ENCODE measurements at regions not wholly inside any gene's neighbourhood (a gene's known extent, or its start where the extent isn't known, plus 50 kb on each side); places are given as distances from the start of the nearest gene placed in this dataset.
"Not testable (repeated sequence)": the region's sequence is repeated elsewhere in the genome, so short reads cannot be mapped to it uniquely, and the experiment has no call there.

GRCh38 chr10:108352771-108353170, 1188.3 kb upstream of the SORCS1 start:
- DNase-seq (ENCODE audit: low read depth) = no peak

GRCh38 chr10:108348215-108348614, 1183.7 kb upstream of the SORCS1 start:
- no peak for DNase-seq (ENCODE audit: low read depth)

- DNase-seq (ENCODE audit: low read depth) = no peak
These were observed 1181.6 kb upstream of the SORCS1 start for GRCh38 chr10:108346066-108346465.

- no peak for DNase-seq (ENCODE audit: low read depth)
These were observed 1173.6 kb upstream of the SORCS1 start for GRCh38 chr10:108338146-108338545.

- DNase-seq (ENCODE audit: low read depth) = no peak
These were observed 1172.3 kb upstream of the SORCS1 start for GRCh38 chr10:108336836-108337235.

- no peak for DNase-seq (ENCODE audit: low read depth)
These were observed 1163.2 kb upstream of the SORCS1 start for GRCh38 chr10:108327706-108328105.

DNA sequence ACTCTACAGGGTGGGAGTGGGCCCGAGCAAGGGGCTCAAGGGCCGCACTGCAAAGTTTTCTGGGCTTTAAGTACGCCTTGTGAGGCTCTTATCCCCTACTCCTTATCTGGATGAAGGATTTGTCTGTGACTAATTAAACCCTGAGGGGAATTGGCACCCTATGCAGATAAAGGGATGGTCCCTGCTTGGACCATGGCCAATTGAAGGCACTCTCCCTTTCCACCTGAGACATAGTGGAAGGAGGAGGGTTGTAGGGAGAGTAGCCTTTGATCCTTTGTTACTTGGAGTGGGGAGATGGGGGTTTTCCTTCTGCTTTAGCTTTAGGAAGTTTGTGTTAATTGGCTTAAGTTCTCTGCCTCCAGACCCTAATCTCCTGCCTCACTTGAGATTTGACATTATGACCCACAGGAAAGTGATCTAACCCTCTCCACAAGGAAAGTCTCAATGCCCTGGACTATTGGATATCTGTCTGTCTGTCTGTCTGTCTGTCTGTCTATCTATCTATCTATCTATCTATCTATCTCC, 1158.8 kb upstream of the SORCS1 start:
- DNase-seq (ENCODE audit: low read depth) = no peak

DNA sequence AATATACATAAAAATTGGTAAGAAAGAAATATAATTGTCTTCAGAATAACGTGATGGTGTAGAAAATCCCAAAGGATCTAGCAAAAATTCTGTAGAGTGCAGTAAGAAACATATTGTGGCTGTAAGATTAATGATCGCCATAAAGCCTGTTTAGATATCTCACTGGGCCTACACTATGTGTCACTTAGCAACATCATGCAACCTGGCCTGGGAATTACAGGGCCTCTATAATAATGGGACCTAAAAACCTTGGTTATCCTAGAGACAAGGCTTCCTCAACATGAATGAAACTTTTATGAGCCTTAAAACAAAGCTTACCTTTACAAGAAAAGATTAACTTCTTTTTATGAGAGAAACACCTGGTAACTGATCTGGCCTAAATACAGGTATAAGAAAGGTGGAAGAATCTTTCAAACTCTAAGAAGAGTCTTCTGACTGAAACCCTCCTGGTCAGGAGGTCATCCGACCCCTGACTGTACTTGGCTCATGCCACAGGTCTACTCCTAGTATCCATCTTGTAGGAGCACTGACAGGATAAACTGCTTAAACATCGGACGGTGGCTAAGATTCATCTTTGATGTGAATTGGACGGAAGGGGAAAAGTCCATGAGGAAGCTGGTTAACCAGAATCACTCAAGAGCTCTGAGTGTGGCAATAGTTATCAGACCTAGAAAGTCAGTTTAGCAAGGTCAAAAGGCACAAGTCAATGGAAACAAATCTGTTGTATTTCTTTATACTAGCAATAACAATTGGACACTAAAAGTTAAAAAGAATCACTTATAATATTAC, 1155.1 kb upstream of the SORCS1 start:
- DNase-seq (ENCODE audit: low read depth) = no peak

- DNase-seq (ENCODE audit: low read depth) = not testable (repeated sequence)
These were observed 1151.1 kb upstream of the SORCS1 start for GRCh38 chr10:108315636-108316035.

GRCh38 chr10:108307925-108308312, 1143.4 kb upstream of the SORCS1 start:
- no peak for DNase-seq (ENCODE audit: low read depth)

GRCh38 chr10:108307250-108307924, 1142.9 kb upstream of the SORCS1 start:
- no peak for DNase-seq (ENCODE audit: low read depth)

- no peak for DNase-seq (ENCODE audit: low read depth)
These were observed 1138.6 kb upstream of the SORCS1 start for GRCh38 chr10:108303149-108303548.

- no peak for DNase-seq (ENCODE audit: low read depth)
These were observed 1136.5 kb upstream of the SORCS1 start for GRCh38 chr10:108301002-108301401.

DNA sequence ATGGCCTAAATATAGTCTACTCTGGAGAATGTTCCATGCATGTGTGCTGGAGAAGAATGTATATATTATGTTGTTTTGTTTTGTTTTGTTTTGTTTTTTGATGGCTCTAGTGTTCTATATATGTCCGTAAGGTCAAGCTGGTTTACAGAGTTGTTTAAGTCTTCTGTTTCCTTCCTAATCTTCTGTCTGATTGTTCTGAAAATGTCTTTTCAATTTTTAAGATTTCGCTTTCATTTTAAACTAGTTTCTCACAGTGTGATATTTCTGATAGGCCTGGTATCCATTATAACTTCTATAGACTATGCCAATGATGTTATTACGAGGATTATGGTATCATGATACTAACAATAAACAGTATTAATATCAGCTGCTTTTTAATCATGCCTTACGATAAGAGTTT, 1126.3 kb upstream of the SORCS1 start:
- DNase-seq (ENCODE audit: low read depth) = no peak

- DNase-seq (ENCODE audit: low read depth) = no peak
These were observed 1111.6 kb upstream of the SORCS1 start for GRCh38 chr10:108275895-108276685.

DNA sequence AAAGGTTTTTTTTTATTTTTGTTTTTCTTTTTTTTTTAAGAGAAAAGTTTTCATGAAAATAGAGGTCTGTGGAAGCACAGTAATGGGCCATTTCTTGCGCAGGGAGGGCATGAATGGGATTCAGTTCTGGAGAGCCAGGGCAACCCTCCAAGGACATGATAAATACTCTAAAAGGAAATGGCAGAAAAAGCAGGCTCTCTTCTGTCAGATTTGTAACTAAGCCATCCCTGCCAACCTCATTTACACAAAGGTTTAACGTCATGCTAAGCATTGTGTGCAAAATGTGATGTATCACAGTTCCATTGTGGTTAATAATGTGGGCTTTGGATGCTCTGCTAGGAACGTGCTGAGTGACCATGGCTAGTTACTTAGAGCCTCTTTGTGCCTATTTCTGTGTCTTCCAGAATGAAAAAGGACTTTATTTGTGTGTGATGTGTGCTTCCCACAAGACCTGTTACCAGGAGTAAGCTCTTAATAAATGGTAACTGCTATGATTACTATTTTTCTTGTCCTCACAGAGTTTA, 1095.9 kb upstream of the SORCS1 start:
- no peak for DNase-seq (ENCODE audit: low read depth)

- DNase-seq (ENCODE audit: low read depth) = no peak
These were observed 1089.6 kb upstream of the SORCS1 start for GRCh38 chr10:108254089-108254488.

DNA sequence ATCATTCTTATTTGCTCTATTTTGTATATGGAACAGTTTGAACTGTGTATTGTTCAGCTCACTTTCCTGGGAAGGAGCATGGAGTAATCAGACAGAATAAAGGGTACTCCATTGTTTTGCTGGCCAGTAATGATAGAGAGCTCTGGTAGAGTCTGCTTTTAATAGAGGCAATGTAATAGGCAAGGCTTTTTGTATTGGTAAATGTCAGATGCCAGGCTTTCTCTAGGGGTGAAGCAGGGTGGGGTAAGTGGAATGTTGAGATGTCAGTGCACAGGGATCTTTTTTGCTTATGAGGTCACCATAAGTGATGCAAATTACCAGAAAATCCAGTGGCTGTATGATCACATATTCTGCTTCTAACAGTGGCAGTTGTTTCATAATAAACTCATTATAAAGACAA, 1088.3 kb upstream of the SORCS1 start:
- no peak for DNase-seq (ENCODE audit: low read depth)

DNA sequence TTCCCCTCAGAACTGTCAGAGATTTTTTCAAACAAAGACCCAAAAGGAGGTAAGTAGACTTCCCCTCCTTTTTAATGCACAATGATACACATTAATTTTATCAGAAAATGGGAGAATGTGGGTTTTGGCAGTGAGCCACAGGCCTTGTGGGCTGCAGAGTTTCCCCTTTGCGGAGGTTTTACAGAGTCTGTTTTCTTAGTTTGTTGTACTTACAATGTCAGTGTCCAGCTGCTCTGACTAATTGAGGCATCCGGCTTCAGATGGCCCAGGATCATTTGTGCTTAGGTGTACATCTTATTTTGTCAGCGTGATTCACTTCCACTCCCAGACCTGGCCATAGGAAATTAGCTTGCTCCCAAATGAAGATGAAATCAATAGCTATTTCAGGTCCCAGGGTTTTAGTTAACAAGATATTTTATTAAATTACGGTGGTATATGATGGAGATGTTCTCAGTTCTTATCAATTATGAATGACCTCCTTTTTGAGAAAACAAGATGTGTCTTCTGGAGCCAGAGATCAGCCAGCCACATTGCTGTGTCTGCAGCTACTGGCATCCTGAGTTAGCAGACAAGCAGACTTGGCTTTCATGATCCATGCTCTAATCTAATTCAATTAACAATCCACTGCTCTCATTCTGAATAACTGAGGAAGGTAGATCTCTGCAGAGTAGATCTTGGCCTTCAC, 1086.6 kb upstream of the SORCS1 start:
- DNase-seq (ENCODE audit: low read depth) = no peak

DNA sequence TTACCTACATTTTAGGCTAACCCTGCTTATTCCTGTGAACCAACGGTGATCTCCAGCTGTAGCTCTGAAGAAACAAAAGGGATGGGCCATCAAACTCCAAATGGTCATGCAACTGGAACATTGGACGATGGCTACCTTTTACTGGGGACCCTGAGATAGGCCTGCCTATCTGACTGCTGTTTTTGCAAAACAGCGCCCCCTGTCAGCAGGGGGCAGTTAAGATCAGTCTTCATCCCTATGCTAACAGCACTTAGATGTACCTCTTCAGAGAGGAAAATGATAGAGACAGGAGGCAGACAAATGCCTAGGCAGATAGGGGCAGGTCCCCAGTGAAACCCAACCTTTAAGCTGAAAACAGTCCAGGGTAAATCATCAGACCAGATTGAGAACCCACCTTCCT, 1085.4 kb upstream of the SORCS1 start:
- DNase-seq (ENCODE audit: low read depth) = no peak

DNA sequence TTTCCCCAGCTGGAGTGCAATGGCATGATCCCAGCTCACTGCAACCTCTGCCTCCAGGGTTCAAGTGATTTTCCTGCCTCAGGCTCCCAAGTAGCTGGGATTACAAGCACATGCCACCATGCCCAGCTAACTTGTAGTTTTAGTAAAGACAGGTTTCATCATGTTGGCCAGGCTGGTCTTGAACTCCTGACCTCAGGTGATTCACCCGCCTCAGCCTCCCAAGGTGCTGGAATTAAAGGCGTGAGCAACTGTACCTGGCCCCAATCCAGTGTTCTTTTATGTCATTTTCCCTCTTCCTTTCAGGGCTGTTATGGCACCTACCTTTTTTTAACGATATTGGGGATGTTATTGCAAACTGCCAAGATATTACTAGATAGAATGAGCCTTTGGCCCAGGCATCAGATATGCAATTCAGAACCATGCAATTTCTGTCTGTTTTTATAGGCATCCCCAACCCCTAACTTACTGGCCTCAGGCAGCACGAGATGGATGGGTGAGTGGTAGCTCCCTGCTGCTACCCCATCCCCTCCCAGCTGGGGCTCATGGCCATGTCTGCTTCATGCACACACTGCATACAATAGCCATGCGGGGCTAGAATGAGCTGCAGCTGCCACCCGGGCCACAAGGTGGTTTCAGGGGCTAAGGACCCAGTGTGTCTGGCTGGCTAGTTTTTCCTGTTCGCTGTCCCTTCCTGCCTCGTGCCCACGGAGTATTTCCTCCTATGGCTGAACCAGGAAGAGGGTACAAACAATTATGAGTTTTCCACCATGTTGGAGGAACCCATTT, 1080.1 kb upstream of the SORCS1 start:
- DNase-seq (ENCODE audit: low read depth) = no peak

Data from HS-27A (cell line).